Activated CD4-positive, CD25-positive, alpha-beta regulatory T cell treated with anti-CD3 and anti-CD28 coated beads, Interleukin-2, amount 50 U/mL, for 24 hours (primary cell): ENCODE measurements at regions not wholly inside any gene's neighbourhood (a gene's known extent, or its start where the extent isn't known, plus 50 kb on each side); places are given as distances from the start of the nearest gene placed in this dataset.
A peak's percentile ranks its signal among the peaks of the same experiment; 100 is the strongest.

Source experiments
- ATAC-seq, 2 donors: fragments of 150-1000 bp; cut with Tn5 transposase; one replicate each; pipeline ENCODE4 v1.10.0; 2021; ENCODE audit warnings: mild to moderate bottlenecking in 1 of 2, moderate library complexity in 1 of 2

- ATAC-seq, result no peak
Observed at GRCh38 chr6:30806581-30807183, 62.3 kb upstream of the IER3 start.

GRCh38 chr6:30804333-30804732 lies 60.0 kb upstream of the IER3 start:
- ATAC-seq, result no peak

GRCh38 chr6:30802731-30803130 lies 58.4 kb upstream of the IER3 start:
- ATAC-seq, result peak; percentile 56 to 59

DNA sequence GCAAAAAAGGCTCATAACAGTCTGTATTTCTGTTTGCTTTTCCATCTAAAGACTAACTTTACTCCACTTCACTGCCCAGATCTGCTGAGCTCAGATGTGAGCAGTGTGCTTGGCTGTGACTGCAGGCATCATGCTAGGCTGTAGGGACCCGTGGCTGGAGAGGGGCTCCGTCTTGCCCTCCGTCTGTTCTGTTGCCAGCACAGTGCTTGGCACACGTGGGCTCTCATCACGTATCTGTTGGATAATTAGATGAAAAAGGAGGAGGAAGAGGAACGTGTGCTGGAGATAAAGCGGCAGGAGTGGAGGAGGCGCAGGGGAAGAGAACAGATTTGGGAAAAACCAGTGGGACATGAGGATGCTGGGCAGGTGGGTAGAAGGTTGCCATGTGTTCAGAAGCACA lies 57.6 kb upstream of the IER3 start:
- no peak for ATAC-seq

GRCh38 chr6:30800871-30801270 lies 56.5 kb upstream of the IER3 start:
- ATAC-seq, result no peak

DNA sequence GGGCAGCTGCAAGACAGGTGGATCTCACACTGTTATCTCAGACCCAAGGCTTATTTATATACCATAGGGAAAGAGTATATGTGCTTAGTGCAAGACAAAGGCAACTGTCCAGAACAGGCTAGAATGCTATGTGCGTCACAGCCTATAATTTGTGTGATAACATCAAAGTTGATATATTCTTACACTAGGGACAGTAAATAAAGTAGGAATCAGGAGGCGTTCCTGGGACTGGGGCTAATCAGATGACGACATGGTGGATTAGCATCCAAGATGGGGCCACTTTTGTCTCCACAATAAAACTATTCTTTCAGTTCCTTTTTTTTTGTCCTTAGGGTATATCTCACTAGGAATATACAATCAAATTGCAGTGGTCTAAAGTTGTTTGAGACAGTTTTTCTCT lies 54.9 kb upstream of the IER3 start:
- no peak for ATAC-seq

DNA sequence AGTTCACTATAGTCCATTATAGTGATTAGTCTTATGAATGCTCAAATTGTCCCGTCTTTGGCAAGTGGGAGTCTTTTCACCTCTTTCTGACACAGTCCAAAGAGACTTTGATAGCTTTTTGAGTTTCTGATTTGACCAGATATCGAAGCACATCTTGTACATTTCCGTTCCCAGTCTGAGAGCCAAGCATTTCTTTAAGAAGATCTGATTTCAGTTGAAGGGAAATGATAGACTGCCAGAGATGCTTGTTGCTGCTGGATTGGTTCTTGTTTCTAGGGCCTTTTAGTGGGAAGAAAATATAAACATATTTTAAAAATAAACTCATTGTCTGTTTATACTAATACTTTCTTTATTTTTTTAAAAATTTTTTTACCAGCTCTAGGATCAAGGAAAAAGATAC lies 54.1 kb upstream of the IER3 start:
- ATAC-seq, result no peak

DNA sequence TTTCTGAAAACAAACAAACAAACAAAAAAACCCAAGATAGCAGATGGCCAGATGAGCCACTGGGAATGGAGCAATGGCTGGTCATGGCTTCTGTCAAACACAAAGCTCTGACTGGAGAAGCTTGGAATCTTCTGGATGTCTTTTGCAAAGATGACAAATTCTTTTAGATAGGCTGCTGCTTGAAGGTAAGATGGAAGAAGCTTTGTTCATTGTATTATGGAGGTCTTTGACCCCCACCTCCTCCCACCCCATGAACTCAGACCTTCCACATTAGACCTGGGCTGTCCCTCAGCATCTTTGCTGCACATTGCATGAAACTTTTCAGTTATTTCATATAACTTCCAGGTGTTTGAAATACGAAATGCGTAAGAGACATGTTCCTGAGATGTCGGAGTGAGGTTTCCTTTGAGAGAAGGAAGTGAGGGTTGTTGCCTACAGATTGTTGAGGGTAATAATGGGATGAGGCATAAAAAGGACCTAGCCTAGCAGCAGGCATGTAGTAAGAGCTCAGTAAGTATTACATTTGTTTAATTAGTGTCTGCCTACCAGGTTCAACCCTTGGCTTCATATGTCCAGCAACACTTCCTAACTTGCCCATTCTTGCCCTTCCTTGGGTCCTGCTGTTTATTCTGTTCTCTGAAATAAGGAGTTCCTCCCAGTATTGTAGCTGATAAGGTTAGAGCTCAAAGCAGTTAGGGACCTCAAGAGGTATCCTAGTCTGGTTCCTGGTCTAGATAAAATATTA lies 51.4 kb upstream of the IER3 start:
- ATAC-seq, result no peak
